Left renal pelvis (tissue), 4 donors: ENCODE measurements at regions not wholly inside any gene's neighbourhood (a gene's known extent, or its start where the extent isn't known, plus 50 kb on each side); places are given as distances from the start of the nearest gene placed in this dataset.
"Not testable (repeated sequence)": the region's sequence is repeated elsewhere in the genome, so short reads cannot be mapped to it uniquely, and the experiment has no call there.

Source experiments
- DNase-seq, 4 donors: peaks; one replicate each; pipeline ENCODE4 v3.0.0-alpha.2; 2013; ENCODE audit warnings: low read depth in 4 of 4, low spot score in 3 of 4

DNA sequence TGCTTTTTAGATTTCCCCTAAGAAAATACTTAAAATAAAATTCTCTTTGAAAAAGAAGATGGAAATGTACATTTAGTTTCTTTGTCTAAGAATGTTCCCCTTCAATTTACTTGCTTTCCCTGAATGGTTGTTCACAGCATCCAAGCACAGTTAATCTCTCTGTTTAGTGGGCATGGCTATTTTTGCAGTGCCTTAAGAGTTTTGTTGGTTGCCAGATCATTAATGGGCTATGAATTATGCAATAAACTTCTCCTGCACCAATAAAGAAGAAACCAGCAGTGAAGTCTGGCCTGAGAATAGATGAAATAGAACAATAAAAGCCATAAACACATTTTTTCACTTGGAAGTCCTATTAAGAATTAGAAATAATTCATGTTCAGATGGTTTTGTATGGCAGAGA, 980.4 kb upstream of the IGFBP7 start:
- DNase-seq, result no peak

DNA sequence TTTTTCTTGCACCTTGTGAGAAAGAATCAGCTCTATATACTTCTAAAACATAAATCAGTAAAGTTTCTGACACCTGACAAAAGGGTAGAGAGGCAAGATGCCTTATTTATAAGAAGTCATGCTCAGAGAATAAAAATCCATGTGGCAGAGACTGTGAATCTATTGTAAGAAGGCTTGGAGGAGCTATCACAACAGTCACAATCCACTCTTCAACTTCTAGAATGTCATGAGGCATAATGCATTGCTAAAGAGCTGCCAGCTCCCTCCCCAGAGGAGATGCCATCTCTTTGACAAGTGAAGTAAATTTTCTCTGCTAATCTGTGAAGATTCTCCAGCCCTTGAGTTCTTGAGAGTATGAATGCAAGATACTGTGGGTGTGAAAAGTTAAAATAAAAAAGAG, 971.2 kb upstream of the IGFBP7 start:
- DNase-seq, result no peak

DNA sequence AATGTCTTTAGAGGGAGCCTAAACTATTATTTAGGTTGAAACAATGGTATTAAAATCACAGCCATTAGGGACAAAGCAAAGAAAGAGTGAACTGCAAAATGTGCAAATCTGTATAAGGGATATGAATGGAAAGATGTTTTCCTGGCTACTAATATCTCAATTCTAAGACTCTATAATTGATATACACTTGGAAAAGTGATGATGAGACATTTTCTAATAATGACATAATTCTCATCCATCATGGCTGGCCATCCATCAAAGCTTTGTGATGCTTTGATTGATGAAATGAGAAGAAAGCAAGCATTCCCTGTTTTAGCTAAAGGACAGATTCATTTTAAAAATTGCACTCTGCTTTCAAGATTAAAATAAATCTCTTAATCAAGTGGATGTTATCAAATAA, 965.5 kb upstream of the IGFBP7 start:
- no peak for DNase-seq

DNA sequence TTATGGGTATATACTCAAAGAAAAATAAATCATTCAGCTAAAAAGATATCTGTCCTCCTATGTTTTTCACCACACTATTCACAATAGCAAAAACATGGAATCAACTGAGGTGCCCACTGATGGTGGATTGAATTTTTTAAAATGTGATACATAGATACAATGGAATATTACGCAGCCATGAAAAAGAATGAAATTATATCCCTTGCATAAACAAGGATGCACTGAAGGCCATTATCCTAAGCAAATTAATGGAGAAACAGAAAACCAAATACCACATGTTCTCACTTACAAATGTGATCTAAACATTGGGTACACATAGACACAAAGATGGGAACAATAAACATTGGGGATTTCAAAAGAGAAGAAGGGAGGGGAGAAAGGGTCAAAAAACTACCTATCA, 964.2 kb upstream of the IGFBP7 start:
- no peak for DNase-seq

DNA sequence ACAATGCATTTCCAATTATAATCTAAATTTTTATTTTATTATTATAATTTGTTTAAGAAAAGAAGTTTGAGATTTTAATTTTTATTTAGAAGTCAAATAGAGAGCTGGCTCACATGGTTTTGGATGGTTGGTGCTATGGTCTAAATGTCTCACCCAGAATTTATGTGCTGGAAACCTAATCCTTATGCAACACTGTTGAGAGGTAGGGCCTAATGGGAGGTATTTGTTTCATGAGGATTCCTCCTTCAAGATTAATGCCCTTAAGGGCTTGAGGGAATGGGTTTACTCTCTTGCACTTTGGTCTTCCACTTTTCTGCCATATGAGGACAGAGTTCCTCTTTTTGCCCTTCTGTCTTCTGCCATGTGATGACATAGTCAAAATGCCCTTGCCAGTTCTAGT, 960.5 kb upstream of the IGFBP7 start:
- DNase-seq, result peak in 2 of 4 donors; percentile 22 to 35

DNA sequence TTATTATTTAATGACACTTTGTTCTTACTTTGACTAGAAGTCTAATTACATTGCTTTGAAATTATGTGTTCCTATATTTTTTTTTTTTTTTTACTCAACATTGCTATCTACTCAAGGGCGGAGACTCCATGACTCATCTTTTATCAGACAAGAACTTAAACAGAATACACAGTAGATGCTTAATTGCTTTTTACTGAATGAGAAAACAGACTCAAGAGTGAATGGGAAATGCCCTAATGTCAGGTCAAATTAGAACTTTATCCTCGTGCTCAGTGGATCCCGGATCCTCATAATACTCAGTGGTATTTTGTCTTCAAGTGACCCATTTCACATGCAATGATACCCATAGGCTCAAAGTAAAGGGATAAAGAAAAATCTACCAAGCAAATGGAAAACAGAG, 954.5 kb upstream of the IGFBP7 start:
- DNase-seq, result no peak

DNA sequence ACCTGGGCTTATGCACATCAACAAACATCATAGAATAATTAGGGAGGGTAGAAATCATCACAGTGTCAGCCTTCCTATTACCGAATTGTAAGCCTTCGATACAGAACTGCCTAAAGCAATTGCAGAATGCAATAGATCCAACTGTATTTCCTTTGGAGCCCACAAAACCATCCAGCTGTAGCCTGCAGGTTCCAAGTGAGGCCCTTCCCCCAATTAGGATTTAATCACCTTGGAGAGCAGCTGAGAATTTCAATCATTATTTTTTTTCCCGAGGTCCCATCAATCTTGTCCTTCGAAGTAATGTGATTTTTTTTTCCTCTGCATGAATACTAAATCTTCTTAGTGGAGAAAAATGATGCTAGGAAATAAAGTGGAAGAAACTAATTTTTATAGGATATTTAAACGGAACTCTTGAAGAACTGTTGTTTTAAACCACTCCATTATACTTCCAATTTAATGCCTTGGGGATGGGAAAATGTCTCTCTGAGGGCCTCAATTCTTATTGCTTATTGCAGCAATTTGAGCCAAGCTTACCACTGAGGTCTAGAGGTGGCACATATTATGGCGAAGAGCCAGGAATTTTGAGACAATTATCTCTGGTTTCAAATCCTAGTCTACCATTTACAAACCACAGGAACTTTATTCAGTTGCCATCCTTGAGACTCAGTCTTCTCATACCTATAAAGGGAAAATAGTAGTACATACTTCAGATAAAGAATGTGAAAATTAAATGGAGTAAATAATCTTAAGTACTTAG, 953.4 kb upstream of the IGFBP7 start:
- no peak for DNase-seq

DNA sequence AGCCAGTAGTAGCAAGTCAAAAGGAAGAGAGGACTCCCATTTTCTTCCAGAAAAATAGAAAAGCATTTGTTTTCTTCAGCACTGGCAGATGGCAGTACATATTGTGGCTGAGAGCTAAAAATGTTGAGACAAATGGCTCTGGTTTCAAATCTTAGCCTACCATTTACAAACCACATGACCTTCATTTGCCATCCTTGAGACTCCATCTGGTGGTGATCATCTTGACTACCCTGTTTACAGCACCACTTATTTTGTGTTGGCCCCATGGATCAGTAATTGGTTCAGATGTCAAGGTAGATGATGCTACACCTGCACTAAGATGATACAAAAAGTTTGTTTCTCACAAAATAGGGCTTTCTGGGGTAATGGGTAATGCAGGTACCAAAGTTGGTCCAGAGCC, 951.8 kb upstream of the IGFBP7 start:
- DNase-seq, result no peak

DNA sequence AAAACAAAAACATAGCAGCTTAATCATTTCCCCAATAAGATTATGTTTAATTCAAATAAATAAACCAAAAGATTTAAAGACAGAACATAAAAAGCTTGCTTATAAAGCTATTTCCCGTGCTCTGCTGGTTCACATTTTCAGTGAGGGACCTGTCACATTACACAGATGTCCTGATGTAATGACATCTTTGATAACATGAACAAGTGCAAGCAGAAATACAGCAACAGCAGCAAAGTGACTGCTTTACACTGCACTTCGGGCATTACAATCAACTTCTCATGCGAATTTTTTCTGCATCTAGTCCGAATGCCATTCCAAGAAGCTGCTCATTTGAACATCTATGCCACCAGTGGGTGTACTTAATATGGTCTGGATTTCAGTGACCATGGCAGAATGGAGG, 940.3 kb upstream of the IGFBP7 start:
- DNase-seq, result no peak

DNA sequence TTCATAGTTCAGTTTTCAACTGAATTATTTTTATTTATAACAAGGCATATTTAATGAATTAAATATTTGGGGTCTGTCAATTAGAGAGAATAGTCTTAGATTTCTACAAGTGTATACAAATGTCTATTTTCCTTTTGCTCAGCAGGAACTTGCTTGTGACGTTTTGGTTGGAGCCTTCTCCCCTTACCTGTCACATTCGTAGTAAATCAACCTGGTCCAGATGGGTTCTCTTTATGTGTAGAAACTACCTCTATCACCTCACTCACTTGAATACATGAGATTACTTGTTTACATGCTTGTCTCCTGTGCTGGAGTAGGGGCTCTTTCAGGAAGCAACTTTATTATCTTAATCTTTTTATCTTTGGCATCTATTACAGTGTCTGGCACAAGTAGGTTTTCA, 938.3 kb upstream of the IGFBP7 start:
- peak in 1 of 4 donors; percentile 12 for DNase-seq

DNA sequence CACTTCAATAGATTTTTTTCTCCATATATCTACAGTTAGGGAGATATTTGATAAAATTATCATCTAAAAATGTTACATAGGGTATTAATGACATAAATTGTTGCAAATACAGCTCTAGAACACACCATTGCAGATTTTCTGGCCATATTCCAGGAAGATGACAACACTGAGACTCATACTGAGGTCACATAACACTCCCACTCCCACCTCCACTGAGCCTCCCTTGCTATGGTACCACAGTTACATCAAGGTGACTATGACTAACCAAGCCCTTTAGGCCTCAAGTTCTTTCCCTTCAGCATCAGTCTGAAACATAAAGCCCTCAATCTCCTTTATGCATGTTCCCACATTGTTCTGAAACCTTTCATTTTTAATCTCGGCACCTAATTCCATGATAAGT, 932.0 kb upstream of the IGFBP7 start:
- no peak for DNase-seq

DNA sequence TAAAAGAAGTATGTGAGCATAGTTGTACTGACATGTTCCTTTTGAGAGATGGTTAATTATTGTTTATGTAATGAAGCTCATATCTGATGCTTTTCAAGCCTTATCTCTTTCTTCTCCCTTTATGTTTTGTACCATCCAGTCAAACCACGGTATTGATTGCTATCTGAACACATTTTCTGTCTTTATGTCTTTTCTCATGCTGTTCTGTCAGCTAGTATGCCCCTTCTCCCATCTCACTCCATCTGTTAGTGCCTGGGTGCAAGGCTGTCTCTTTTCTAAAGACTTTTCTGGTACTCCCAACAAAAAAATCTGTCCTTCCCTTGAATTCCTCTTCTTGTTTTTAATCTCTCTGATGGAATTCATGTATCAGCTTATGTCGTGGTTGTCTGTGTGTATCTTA, 883.8 kb upstream of the IGFBP7 start:
- DNase-seq, result no peak

DNA sequence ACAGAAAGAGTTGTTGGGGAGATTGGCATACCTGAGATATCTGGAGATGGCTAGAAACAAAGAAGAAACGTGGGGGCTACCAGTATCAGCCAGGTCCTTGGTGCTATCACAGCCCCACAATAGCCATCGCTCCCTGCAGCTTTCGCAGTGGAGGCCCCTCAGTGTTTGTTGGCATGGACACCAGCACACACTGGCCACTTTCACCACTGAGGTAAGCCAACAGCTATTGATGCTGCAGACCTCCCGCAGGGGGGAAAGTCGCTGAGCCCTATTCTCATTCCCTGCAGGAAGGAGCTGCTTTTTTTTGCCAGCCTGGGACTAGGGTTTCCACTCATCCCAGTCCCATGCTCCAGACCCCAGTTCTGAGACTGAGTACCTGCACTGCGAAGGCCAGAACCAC, 879.2 kb upstream of the IGFBP7 start:
- DNase-seq, result no peak

DNA sequence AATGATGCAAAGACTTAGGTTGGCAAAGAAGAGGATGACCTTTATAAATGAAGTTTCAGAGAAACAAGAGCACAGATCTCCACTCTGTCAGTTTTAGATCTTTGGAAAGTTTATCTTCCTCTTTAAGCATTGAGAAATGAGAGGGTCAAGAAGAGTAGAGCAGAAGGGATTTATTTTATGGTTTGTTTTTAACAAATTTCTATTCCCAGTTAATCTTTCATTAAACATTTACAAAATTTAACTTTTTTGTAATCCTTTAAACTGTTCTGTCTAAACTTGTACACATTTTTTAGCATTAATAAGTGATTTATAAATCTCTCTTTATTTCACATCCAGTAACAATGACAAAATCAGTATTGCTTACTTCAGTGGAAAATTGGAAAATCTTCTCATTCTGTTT, 875.0 kb upstream of the IGFBP7 start:
- DNase-seq, result no peak

DNA sequence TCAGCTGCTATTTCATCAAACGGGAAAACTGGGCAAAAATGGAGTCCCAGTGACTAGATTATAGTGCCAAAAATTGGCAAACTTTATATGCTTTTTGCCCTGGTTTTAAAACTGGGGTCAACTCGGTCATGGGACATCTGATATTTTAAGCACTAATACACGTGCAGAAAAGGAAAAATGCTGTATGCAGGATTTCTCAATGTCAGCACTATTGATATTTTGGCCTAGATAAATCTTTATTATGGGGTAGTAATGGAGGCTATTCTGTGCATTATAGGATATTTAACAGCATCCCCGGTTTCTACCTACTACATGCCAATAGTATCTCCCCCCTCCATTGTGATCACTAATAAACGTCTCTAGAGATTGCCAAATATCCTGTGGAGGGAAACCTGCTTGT, 870.9 kb upstream of the IGFBP7 start:
- no peak for DNase-seq

DNA sequence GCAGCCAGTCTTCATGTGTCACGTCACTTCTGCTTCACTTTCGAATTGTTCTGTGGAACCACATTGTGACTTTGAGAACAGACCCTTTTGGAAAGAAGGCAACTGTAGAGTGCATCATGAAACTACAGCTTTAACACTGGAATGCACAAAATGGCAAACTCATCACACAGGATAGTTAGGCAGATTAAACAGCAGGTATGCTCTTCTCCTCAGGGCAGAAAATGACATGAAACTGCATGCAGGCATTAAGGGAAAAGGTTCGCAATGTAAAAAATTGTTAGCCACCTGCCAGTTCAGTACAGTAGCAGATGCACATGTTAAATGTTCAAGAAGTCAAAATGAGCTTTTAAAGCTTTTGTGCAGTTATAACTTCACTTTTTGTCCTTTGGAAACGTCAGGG, 864.6 kb upstream of the IGFBP7 start:
- no peak for DNase-seq

DNA sequence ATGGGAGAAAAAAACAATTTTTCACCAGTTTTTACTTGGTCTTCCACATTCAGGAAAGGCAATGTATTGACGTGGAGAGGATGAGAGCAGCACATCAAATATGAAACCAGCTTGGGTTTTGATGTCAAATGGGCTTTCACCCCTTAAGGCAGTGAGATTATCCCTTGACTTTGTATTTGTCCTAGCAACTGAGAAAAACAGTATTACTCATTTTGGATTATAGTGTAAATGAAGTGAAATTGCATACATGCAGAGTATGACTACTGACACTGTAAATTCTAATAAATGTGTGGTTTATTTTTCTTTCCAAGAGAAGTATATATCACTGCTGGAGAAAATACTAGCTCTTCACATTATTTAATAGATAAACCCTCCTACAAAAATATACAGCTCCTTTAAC, 863.6 kb upstream of the IGFBP7 start:
- no peak for DNase-seq

DNA sequence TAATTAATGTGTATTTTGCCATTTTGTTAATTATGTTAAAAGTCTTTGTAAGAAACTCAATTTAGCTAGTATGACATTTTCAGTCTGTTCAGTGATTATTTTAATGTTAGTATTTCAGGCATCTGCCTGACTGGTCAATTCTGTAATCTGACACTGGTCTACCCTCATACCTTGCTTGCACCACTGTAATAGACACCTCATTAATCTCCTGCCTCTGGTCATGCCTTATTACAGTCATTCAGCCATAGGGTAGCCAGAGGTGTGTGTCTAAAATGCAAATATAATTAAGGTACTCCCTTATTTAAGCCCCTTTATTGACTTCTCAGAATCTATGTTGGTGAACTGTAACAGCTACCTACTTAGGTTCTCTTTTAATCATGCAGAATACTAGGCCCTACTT, 861.1 kb upstream of the IGFBP7 start:
- DNase-seq, result peak in 2 of 4 donors; percentile 6 to 7

DNA sequence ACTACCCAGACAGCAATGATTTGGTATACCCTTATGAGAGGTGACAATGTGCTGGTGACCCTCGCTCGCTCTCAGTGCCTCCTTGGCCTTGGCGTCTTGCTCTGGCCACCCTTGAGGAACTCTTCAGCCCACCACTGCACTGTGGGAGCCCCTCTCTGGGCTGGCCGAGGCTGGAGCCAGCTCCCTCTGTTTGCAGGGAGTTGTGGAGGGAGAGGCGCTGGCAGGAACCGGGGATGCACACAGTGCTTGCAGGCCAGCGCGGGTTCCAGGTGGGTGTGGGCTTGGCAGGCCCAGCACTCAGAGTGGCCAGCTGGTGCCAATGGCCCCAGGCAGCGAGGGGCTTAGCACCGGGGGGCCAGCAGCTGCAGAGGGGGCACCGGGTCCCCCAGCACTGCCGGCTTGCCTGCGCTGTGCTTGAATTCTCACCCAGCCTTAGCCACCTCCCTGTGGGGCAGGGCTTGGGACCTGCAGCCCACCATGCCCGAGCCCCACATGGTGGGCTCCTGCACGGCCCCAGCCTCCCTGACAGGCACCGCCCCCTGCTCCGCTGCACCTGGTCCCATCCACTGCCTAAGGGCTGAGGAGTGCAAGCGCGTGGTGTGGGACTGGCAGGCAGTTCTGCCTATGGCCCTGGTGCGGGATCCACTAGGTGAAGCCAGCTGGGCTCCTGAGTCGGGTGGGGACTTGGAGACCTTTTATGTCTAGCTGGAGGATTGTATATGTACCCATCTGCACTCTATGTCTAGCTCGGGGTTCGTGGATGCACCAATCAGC, 857.0 kb upstream of the IGFBP7 start:
- DNase-seq, result no peak

DNA sequence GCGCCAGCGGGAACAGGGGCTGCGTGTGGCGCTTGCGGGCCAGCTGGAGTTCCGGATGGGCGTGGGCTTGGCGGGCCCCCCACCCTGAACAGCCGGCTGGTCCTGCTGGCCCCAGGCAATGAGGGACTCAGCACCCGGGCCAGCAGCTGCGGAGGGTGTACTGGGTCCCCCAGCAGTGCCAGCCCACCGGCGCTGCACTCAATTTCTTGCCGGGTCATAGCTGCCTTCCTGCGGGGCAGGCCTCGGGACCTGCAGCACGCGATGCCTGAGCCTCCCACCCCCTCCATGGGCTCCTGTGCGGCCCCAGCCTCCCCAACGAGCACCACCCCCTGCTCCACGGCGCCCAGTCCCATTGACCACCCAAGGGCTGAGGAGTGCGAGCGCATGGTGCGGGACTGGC, 855.2 kb upstream of the IGFBP7 start:
- not testable (repeated sequence) for DNase-seq

DNA sequence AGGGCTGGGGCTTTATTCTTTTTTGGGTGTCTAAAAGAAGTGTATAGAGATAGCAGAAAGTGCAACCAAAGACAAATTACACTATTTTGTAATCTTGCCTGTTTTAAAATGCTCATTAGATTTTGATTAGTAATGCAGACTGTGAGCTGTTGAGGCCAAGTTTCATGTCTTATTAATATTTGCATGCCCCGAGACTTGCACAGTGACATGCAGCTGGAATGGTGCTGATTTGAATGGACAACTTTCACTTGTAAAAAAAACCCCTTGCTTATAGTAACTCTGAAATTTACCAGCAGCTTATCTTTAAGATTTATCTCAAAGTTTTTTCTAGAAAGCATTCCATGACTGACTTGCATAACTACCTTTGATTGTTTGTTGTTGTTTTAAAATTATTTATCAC, 835.1 kb upstream of the IGFBP7 start:
- DNase-seq, result no peak

DNA sequence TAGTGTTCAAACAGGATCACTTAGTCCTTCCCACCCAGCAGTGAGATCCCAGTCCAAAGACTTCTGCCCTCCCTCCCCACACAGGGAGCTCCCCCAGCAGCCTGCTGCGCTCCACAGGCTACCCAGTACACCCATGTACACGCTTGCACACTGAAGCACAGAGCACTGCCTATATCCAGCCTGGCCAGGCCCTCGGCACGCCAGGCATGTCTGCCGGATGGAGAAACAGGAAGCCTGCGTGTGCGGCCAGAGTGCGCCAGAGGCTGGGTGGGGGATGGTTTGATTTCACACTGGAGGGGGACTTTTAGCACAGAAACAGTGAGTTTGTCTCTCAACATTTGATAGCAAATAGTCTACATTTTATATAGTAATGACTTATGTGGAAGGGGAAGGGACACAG, 833.5 kb upstream of the IGFBP7 start:
- no peak for DNase-seq
